ENCODE measurements at regions not wholly inside any gene's neighbourhood (a gene's known extent, or its start where the extent isn't known, plus 50 kb on each side); places are given as distances from the start of the nearest gene placed in this dataset.

GRCh38 chr17:77483128-77483598, 342.4 kb downstream of the SEC14L1 start:
- no peak for DNase-seq (ENCODE audit: extremely low spot score)
- H3K4me3 ChIP-seq (ENCODE audit: low read depth, low read length), result no peak overlapping the region
- no peaks in the 10 kb centered on the region for H3K4me1 ChIP-seq (ENCODE audit: insufficient read depth)
- peaks cover 8% of the 10 kb centered on the region for H3K36me3 ChIP-seq (ENCODE audit: insufficient read depth)
- 79% methylated on average over 12 of the region's 12 CpGs for WGBS
- no peak overlapping the region for H3K27ac ChIP-seq (ENCODE audit: low read depth)

GRCh38 chr17:77484111-77484510, 343.3 kb downstream of the SEC14L1 start:
- Histone ChIP-seq H3K4me1 (ENCODE audit: insufficient read depth) (no peaks in the 10 kb centered on the region), H3K4me3 (ENCODE audit: low read depth, low read length) (no peak overlapping the region), H3K36me3 (ENCODE audit: insufficient read depth) (peaks cover 11% of the 10 kb centered on the region), H3K27ac (ENCODE audit: low read depth) (no peak overlapping the region)
- DNase-seq (ENCODE audit: extremely low spot score), result no peak
- WGBS, result 94% methylated on average over 3 of the region's 3 CpGs

GRCh38 chr17:77485089-77485833, 344.5 kb downstream of the SEC14L1 start:
- H3K27ac ChIP-seq (ENCODE audit: low read depth), result no peak overlapping the region
- H3K4me3 ChIP-seq (ENCODE audit: low read depth, low read length), result no peak overlapping the region
- no peak for DNase-seq (ENCODE audit: extremely low spot score)
- peaks cover 15% of the 10 kb centered on the region for H3K36me3 ChIP-seq (ENCODE audit: insufficient read depth)
- 95% methylated on average over 5 of the region's 5 CpGs for WGBS
- H3K4me1 ChIP-seq (ENCODE audit: insufficient read depth), result no peaks in the 10 kb centered on the region

- H3K27ac ChIP-seq (ENCODE audit: low read depth), result no peak overlapping the region
Observed at GRCh38 chr17:77487211-77487629, 346.5 kb downstream of the SEC14L1 start.

GRCh38 chr17:77487677-77488530, 347.1 kb downstream of the SEC14L1 start:
- peaks cover 8% of the 10 kb centered on the region for H3K36me3 ChIP-seq (ENCODE audit: insufficient read depth)
- H3K4me1 ChIP-seq (ENCODE audit: insufficient read depth), result no peaks in the 10 kb centered on the region
- WGBS, result 84% methylated on average over 28 of the region's 28 CpGs
- no peak overlapping the region for H3K27ac ChIP-seq (ENCODE audit: low read depth)
- DNase-seq (ENCODE audit: extremely low spot score), result no peak
- H3K4me3 ChIP-seq (ENCODE audit: low read depth, low read length), result no peak overlapping the region

More at GRCh38 chr17:77487211-77487629, 346.5 kb downstream of the SEC14L1 start:
- no peaks in the 10 kb centered on the region for H3K4me1 ChIP-seq (ENCODE audit: insufficient read depth)
- WGBS, result 82% methylated on average over 17 of the region's 17 CpGs
- no peak for DNase-seq (ENCODE audit: extremely low spot score)
- peaks cover 14% of the 10 kb centered on the region for H3K36me3 ChIP-seq (ENCODE audit: insufficient read depth)
- H3K4me3 ChIP-seq (ENCODE audit: low read depth, low read length), result no peak overlapping the region

- Histone ChIP-seq H3K27ac (ENCODE audit: low read depth) (no peak overlapping the region), H3K4me3 (ENCODE audit: low read depth, low read length) (no peak overlapping the region), H3K36me3 (ENCODE audit: insufficient read depth) (peaks cover 7% of the 10 kb centered on the region), H3K4me1 (ENCODE audit: insufficient read depth) (no peaks in the 10 kb centered on the region)
- 86% methylated on average over 25 of the region's 25 CpGs for WGBS
- no peak for DNase-seq (ENCODE audit: extremely low spot score)
Observed at GRCh38 chr17:77488531-77489238, 347.9 kb downstream of the SEC14L1 start.

- DNase-seq (ENCODE audit: extremely low spot score), result no peak
- Histone ChIP-seq H3K36me3 (ENCODE audit: insufficient read depth) (peaks cover 9% of the 10 kb centered on the region), H3K4me3 (ENCODE audit: low read depth, low read length) (no peak overlapping the region), H3K4me1 (ENCODE audit: insufficient read depth) (no peaks in the 10 kb centered on the region), H3K27ac (ENCODE audit: low read depth) (no peak overlapping the region)
- WGBS, result 78% methylated on average over 19 of the region's 19 CpGs
Observed at GRCh38 chr17:77489239-77489892, 348.6 kb downstream of the SEC14L1 start.

- whole genome bisulfite sequencing, result 24% methylated on average over 11 of the region's 11 CpGs
- Histone ChIP-seq H3K27ac (ENCODE audit: low read depth) (no peak overlapping the region), H3K4me3 (ENCODE audit: low read depth, low read length) (no peak overlapping the region), H3K4me1 (ENCODE audit: insufficient read depth) (no peaks in the 10 kb centered on the region), H3K36me3 (ENCODE audit: insufficient read depth) (peaks cover 9% of the 10 kb centered on the region)
- no peak for DNase-seq (ENCODE audit: extremely low spot score)
Observed at GRCh38 chr17:77489893-77490255, 349.1 kb downstream of the SEC14L1 start.

- Histone ChIP-seq H3K36me3 (ENCODE audit: insufficient read depth) (peaks cover 9% of the 10 kb centered on the region), H3K4me3 (ENCODE audit: low read depth, low read length) (no peak overlapping the region), H3K4me1 (ENCODE audit: insufficient read depth) (no peaks in the 10 kb centered on the region), H3K27ac (ENCODE audit: low read depth) (no peak overlapping the region)
- 79% methylated on average over 27 of the region's 27 CpGs for WGBS
- no peak for DNase-seq (ENCODE audit: extremely low spot score)
Observed at GRCh38 chr17:77490361-77491183, 349.8 kb downstream of the SEC14L1 start.

GRCh38 chr17:77491921-77492445, 351.2 kb downstream of the SEC14L1 start:
- no peak overlapping the region for H3K4me3 ChIP-seq (ENCODE audit: low read depth, low read length)
- peaks cover 9% of the 10 kb centered on the region for H3K36me3 ChIP-seq (ENCODE audit: insufficient read depth)
- 78% methylated on average over 16 of the region's 16 CpGs for WGBS
- H3K4me1 ChIP-seq (ENCODE audit: insufficient read depth), result no peaks in the 10 kb centered on the region
- no peak for DNase-seq (ENCODE audit: extremely low spot score)
- no peak overlapping the region for H3K27ac ChIP-seq (ENCODE audit: low read depth)

- WGBS, result 82% methylated on average over 23 of the region's 23 CpGs
- no peak for DNase-seq (ENCODE audit: extremely low spot score)
- H3K4me3 ChIP-seq (ENCODE audit: low read depth, low read length), result no peak overlapping the region
- no peaks in the 10 kb centered on the region for H3K4me1 ChIP-seq (ENCODE audit: insufficient read depth)
- no peak overlapping the region for H3K27ac ChIP-seq (ENCODE audit: low read depth)
- H3K36me3 ChIP-seq (ENCODE audit: insufficient read depth), result peaks cover 9% of the 10 kb centered on the region
Observed at GRCh38 chr17:77492446-77493237, 351.9 kb downstream of the SEC14L1 start.
